NCI-H2029 (cell line): ENCODE measurements at regions not wholly inside any gene's neighbourhood (a gene's known extent, or its start where the extent isn't known, plus 50 kb on each side); places are given as distances from the start of the nearest gene placed in this dataset.

Source experiments
- DNase-seq: peaks from one replicate; lab custom pipeline; 2025; lab: John Stamatoyannopoulos, UW

DNA sequence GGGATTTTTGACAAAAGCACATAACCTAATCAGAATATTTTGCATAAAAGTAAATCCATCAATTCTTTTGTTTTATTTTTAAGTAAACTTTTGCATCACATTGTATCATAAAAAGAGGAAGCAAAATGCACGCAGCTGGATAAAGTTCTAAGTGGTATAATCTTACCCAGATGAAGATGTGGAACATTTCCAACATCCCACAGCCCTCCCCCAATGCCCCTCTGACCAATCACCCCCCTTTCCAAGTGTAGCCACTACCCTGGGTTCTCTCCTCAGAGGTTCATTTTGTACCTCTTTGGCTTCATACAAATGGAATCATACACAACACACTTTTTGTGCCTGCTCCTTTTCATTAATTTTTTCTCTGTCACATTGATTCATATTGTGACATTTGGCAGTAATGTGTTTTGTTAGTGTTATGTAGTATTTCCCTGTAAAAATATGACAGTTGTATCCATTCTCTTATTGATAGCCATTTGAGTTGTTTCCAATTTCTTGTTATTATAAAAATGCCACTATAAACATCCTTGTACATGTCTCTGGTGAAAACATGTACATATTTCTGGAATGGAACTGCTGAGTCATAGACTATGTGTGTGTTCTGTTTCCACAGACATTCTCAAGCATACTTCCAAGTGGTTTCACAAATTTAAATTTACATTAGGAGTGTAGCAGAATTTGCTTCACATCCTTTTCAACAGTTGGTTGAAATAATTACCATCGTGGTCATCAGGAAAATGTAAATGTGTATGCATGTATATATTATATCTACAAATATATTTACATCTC, 92.9 kb upstream of the SYNDIG1 start:
- no peak for DNase-seq

DNA sequence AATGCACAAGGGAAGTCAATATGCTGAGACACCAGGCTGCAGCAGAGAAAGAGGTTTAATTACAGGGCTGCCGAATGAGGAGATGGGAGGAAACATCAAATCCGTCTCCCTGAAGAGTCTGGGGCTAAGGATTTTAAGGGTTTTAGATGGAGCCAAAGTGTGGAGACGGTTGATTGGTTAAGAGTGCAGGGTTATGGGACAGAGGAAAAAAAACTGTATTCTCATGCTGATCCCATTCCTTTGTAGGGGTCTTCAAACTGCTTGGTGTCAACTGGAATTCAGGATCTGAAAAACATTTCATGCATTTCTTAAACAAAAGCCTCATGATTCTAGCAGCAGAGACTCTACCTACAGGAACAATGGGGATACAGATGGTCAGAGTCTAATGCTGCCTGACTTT, 96.1 kb upstream of the SYNDIG1 start:
- DNase-seq: no peak

GRCh38 chr20:24370911-24371695, 98.3 kb upstream of the SYNDIG1 start:
- DNase-seq: no peak

- DNase-seq: no peak
These were observed 99.2 kb upstream of the SYNDIG1 start for GRCh38 chr20:24370249-24370648.

GRCh38 chr20:24368253-24368652, 101.2 kb upstream of the SYNDIG1 start:
- DNase-seq: no peak

- no peak for DNase-seq
These were observed 103.0 kb upstream of the SYNDIG1 start for GRCh38 chr20:24366336-24367004.

DNA sequence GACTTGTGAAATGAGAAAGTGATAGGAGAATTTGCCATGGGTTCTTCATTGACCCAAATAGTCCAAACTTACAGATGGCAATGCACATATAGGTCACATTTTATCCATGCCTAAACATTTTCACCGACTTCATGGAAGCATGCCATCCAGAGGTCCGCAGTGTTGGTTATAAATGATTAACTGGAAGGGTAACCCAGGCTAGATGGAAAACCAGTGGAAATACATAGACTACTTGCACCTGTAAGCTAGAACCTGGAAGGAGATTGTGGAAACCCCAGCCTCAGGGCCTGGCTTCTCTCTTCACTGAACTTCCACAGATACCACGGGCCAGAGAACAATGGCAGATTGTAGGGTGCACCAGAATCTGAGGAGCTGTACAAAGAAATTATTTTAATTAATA, 103.8 kb upstream of the SYNDIG1 start:
- no peak for DNase-seq

GRCh38 chr20:24364482-24364881, 104.9 kb upstream of the SYNDIG1 start:
- peak; percentile 71 for DNase-seq

DNA sequence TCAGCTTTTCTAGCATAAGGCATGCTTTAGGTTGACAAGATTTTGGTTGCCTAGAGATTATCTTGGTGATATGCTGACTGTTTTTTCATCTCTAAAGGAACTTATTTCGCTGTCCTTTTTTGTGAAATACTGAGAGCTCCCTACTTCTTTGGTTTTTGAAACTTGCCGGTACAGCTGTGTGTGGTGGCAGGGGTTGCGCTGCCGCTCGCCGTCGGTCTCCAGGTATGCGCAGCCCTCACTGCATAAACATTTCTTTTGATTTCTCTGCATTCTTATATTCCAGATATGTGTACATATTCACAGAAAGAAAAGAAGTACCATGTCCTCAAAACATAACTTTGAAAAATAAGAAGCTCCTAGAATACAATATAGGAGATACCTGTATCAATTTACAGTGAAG, 106.4 kb upstream of the SYNDIG1 start:
- DNase-seq: no peak

GRCh38 chr20:24362080-24362479, 107.3 kb upstream of the SYNDIG1 start:
- DNase-seq: no peak

DNA sequence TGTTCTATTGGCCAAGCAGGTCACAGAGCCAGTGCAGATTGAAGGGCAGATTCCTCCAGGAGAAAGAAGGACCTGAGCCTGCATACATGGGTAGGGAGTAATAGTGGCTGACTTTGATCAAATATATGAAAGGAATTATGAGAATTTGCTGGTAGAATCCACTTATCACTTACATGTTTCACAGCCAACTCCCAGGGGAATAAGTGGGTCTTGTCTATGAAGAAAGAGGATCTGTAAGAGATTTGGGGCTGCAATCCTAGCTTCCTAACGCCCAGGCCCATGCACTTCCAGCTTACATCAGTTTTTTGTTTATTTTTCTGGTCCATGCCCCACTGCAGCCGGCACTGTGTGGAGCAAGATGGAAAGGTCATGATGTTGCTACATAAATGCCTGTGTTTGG, 107.9 kb upstream of the SYNDIG1 start:
- DNase-seq: no peak

- no peak for DNase-seq
These were observed 108.9 kb upstream of the SYNDIG1 start for GRCh38 chr20:24360531-24360930.

GRCh38 chr20:24359321-24360027, 110.0 kb upstream of the SYNDIG1 start:
- DNase-seq: no peak

DNA sequence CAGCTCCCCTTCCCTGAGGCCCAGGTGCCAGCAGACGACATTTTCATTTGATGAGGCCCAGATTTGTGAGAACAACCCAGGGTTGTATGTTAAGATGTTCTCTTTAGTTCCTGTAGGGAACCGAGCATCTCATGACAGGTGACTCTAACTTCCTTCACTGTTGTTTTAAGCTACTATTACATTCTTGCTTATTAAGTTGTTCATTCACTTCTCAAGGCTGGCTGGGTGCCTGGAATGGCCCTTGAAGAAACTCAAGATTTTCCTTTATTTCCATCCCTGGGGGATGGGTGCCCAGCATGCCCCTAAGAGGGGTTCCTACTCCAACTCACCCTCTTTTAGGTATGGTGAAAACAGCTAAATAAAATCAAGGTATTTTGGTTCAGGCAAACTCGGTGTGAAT, 111.5 kb upstream of the SYNDIG1 start:
- DNase-seq: no peak

- peak; percentile 80 for DNase-seq
These were observed 112.3 kb upstream of the SYNDIG1 start for GRCh38 chr20:24357177-24357576.

- DNase-seq: no peak
These were observed 116.2 kb upstream of the SYNDIG1 start for GRCh38 chr20:24353135-24353690.

- no peak for DNase-seq
These were observed 118.5 kb upstream of the SYNDIG1 start for GRCh38 chr20:24350923-24351368.

DNA sequence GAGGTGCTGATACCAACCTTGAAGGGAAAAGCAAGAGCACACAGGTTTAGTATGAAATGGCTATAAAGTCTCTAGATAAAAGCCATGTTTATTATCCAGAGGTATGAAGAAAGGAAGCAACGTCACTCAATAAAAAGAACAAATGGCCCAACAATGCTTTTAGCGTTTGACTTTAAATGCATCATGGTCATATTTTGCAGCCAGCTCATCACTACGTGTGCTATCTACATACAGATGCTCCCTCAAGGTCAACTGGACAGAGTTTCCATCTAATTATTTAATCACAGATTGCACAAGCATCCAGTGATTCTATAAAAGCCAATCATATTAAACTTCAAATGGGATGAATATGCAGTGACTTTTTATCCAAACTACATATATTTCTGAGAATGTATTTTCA, 127.6 kb upstream of the SYNDIG1 start:
- DNase-seq: no peak

GRCh38 chr20:24340933-24341332, 128.5 kb upstream of the SYNDIG1 start:
- DNase-seq: no peak

DNA sequence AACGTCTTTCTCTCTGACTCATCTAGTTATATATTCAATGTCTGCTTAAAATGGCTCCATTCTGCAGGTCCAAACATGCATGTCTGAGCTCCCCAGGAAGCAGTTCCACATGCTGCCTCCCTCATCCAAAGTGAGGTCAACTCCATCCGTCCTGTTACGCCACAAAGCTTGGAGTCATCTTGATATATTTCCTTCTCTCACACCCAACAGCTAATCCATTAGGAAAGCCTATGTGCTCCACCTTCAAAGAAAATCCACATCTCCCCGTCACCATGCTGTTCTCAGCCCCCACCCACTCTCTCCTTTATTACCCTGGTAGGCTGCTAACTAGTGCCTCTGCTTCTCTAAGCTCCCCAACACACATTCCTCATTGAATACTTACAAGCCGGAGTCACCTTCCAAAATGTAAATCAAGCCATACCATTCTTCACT, 130.2 kb upstream of the SYNDIG1 start:
- no peak for DNase-seq

DNA sequence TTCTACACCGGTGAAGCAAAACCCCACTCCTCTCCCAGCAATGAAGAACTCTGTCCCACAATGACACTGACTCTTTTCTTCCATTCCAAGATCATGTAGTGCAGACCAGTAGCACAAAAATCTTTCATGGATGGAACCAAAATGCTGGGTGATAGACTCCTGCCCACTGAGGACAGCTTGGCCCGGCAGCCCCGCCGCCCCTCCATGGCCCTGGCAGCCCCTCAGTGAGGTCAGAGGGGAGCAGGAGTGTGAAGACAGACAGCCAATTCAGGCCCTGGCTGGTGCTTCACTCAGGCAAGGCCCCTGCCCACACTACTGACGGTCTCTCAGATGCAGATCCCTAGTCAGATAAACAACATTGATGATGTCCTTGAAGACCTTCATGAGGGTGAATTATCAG, 131.9 kb upstream of the SYNDIG1 start:
- no peak for DNase-seq

GRCh38 chr20:24337069-24337468, 132.4 kb upstream of the SYNDIG1 start:
- DNase-seq: no peak
